BJ (cell line): ENCODE measurements at regions not wholly inside any gene's neighbourhood (a gene's known extent, or its start where the extent isn't known, plus 50 kb on each side); places are given as distances from the start of the nearest gene placed in this dataset.

ENCODE experiments used
- CTCF ChIA-PET: fragments of 350-600 bp; formaldehyde crosslinking; extraction: SDS; loops from one replicate; lab custom pipeline; 2021; ENCODE audit warnings: antibody characterized with exemption, inconsistent platforms; lab: Yijun Ruan, JAX
- POLR2A ChIA-PET: fragments of 300-600 bp; sonication (Branson Sonifier 250); formaldehyde crosslinking; extraction: SDS; loops from one replicate; lab custom pipeline; 2021; ENCODE audit warnings: antibody characterized with exemption; lab: Charles Lee
- DNase-seq: peaks from one replicate; pipeline ENCODE4 v3.0.0-alpha.2; 2011; ENCODE audit warnings: low read depth
- H3K27me3 ChIP-seq: 2 replicates; pipeline ENCODE4 v1.6.0; 2011; ENCODE audit warnings: low read length; ENCODE audit not compliant: control insufficient read depth, insufficient read depth
- H3K36me3 ChIP-seq: 2 replicates; pipeline ENCODE4 v1.5.1; 2011; ENCODE audit warnings: low read length; ENCODE audit not compliant: control insufficient read depth, insufficient read depth
- H3K4me3 ChIP-seq: 2 replicates; pipeline ENCODE4 v1.5.1; 2011; ENCODE audit warnings: low read depth, mild to moderate bottlenecking, control low read depth, low read length
- TF ChIP-seq, protein P1 (sequence below): IDR thresholded peaks from 2 replicates; pipeline ENCODE4 v1.5.1; 2011; ENCODE audit warnings: low read depth, mild to moderate bottlenecking, control low read depth, inconsistent platforms, low read length, moderate library complexity; ENCODE audit not compliant: insufficient read depth

DNA sequence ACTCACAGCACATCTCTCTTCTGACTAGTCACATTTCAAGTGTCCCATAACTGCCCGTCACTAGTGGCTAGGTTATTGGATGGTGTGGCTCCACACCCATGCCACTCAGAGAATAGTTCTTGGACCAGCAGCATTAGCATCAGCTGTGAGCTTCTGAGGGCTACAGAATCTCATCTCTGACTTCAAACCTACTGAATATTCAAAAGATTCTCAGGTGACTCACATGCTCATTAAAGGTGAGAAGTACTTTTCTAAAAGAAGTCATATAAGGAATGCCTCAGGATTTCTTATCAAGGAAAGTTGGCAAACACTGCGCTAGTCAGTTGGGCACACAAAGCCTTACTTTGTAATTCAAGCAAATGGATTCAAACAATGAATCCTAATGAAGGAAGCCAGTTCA, 305.0 kb upstream of the CDH12 start:
- TF ChIP-seq, protein P1, sequence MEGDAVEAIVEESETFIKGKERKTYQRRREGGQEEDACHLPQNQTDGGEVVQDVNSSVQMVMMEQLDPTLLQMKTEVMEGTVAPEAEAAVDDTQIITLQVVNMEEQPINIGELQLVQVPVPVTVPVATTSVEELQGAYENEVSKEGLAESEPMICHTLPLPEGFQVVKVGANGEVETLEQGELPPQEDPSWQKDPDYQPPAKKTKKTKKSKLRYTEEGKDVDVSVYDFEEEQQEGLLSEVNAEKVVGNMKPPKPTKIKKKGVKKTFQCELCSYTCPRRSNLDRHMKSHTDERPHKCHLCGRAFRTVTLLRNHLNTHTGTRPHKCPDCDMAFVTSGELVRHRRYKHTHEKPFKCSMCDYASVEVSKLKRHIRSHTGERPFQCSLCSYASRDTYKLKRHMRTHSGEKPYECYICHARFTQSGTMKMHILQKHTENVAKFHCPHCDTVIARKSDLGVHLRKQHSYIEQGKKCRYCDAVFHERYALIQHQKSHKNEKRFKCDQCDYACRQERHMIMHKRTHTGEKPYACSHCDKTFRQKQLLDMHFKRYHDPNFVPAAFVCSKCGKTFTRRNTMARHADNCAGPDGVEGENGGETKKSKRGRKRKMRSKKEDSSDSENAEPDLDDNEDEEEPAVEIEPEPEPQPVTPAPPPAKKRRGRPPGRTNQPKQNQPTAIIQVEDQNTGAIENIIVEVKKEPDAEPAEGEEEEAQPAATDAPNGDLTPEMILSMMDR, result no peak
- no peak for DNase-seq
- H3K4me3 ChIP-seq, result no peak overlapping the region
- ChIA-PET POLR2A (no interaction called here), CTCF (no interaction called here)
- H3K27me3 ChIP-seq, result no peaks in the 10 kb centered on the region
- H3K36me3 ChIP-seq, result no peaks in the 10 kb centered on the region

DNA sequence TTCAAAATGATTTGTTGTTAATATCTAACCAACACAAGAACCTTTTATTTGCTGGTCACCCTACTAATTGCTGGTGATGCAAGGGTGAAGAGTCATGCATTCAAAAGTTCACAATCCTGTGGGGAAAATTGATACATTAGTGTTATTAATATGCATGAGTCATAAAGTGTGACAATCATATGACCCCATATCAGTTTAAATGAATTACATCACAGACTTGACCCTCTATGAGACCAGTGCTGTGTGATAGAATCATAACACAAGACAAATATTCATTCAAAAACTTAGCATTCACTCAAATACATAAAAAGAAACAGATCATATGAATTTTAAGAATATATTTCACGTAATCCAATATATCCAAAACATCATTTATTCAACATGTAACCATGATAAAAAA, 304.6 kb upstream of the CDH12 start:
- H3K36me3 ChIP-seq, result no peaks in the 10 kb centered on the region
- H3K4me3 ChIP-seq, result no peak overlapping the region
- ChIA-PET POLR2A (no interaction called here), CTCF (no interaction called here)
- no peaks in the 10 kb centered on the region for H3K27me3 ChIP-seq
- TF ChIP-seq, protein P1, result no peak
- no peak for DNase-seq

DNA sequence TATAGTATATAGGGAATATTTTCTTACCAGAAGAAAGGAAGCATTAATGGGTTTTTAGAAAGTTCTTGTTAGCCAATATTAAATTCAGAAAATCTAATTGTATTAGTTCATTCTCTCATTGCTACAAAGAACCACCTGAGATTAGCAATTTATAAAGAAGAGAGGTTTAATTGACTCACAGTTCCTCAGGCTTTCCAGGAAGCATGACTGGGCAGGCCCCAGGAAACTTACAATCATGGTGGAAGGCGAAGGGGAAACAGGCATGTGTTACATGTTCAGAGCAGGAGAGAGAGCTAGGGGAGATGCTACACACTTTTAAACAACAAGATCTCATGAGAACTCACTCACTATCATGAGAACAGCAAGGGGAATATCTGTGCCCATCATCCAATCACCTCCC, 304.0 kb upstream of the CDH12 start:
- Histone ChIP-seq H3K27me3 (no peaks in the 10 kb centered on the region), H3K36me3 (no peaks in the 10 kb centered on the region), H3K4me3 (no peak overlapping the region)
- ChIA-PET POLR2A (no interaction called here), CTCF (no interaction called here)
- TF ChIP-seq, protein P1, result no peak
- DNase-seq, result no peak

DNA sequence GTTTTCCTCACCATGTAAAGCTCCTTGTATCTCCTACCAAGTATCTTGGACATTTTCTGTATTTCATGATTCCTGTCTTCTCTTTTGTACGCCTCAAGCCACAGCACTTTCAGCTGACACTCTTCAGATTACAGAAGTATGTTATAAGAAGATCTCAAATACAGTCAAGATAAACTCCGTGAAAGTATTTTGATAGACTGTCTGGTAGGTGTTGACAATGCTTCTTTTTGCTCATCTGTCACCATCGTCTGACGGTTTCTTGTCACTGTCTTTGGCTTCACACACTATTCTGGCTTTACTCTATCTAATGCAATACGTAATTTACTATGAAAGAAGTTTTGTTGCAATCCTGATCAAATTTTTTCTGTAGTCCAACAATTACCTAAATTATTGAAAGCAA, 294.5 kb upstream of the CDH12 start:
- ChIA-PET CTCF (no interaction called here), POLR2A (no interaction called here)
- Histone ChIP-seq H3K36me3 (no peaks in the 10 kb centered on the region), H3K4me3 (no peak overlapping the region), H3K27me3 (no peaks in the 10 kb centered on the region)
- DNase-seq, result no peak
- TF ChIP-seq, protein P1, result no peak

DNA sequence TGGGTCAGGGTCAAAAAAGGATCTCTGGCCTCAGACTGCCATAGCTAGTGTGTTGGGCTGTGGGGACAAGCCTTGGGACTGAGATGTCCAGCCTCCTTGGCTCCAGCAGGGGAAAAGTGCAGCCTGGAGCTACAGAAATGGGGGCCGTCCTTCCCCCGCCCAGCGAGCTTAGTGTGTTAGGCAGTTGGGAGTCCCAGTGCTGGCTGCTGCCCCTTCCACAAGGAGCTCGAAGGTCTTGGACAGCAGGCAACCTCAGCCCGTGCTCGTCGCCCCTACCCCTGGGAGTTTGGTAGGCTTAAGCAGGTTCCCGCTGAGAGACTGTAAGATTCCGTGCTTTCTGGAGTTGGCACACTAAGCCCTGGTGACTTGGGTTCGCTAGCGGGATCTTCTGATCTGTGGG, 293.0 kb upstream of the CDH12 start:
- CTCF ChIA-PET, result no interaction called here

More for the DNA sequence above, 293.0 kb upstream of the CDH12 start:
- no peak overlapping the region for H3K4me3 ChIP-seq
- TF ChIP-seq, protein P1, result no peak
- DNase-seq, result no peak
- H3K27me3 ChIP-seq, result no peaks in the 10 kb centered on the region
- no peaks in the 10 kb centered on the region for H3K36me3 ChIP-seq
- POLR2A ChIA-PET, result no interaction called here
